T-helper 17 cell (primary cell): ENCODE measurements at regions not wholly inside any gene's neighbourhood (a gene's known extent, or its start where the extent isn't known, plus 50 kb on each side); places are given as distances from the start of the nearest gene placed in this dataset.

Experiments used
- ATAC-seq: fragments of 150-1000 bp; cut with Tn5 transposase; 2 replicates; pipeline ENCODE4 v1.10.0; 2021; ENCODE audit warnings: mild to moderate bottlenecking, moderate library complexity
- DNase-seq, 3 donors: peaks; one replicate each; pipeline versions ENCODE4 v3.0.0 to v3.0.0-alpha.2; 2020 to 2021
- H3K9me3 ChIP-seq: one replicate; pipeline ENCODE4 v1.7.0; 2013; ENCODE audit warnings: low read length, mild to moderate bottlenecking; ENCODE audit not compliant: control insufficient read depth, poor library complexity, severe bottlenecking
- H3K27ac Mint-ChIP-seq: one replicate; pipeline ENCODE4 v1.8.0; 2022; ENCODE audit warnings: mild to moderate bottlenecking, moderate library complexity, mixed read lengths
- H3K27me3 Mint-ChIP-seq: one replicate; pipeline ENCODE4 v1.8.0; 2022; ENCODE audit warnings: mixed read lengths
- H3K36me3 Mint-ChIP-seq: one replicate; pipeline ENCODE4 v1.8.0; 2022; ENCODE audit warnings: low read depth, mixed read lengths
- H3K4me1 Mint-ChIP-seq: one replicate; pipeline ENCODE4 v1.8.0; 2022; ENCODE audit warnings: mild to moderate bottlenecking, mixed read lengths
- H3K4me3 Mint-ChIP-seq: one replicate; pipeline ENCODE4 v1.8.0; 2022; ENCODE audit warnings: mild to moderate bottlenecking, moderate library complexity, mixed read lengths

- H3K36me3 Mint-ChIP-seq, result no peaks in the 10 kb centered on the region
- H3K9me3 ChIP-seq, result no peaks in the 10 kb centered on the region
- H3K27ac Mint-ChIP-seq, result no peak overlapping the region
- ATAC-seq (no peak), DNase-seq (no peak)
- no peak overlapping the region for H3K4me3 Mint-ChIP-seq
- H3K4me1 Mint-ChIP-seq, result no peaks in the 10 kb centered on the region
- H3K27me3 Mint-ChIP-seq, result peaks cover 29% of the 10 kb centered on the region
Observed at GRCh38 chr2:196563876-196564275, 75.6 kb upstream of the CCDC150 start.

GRCh38 chr2:196565106-196565765 lies 74.3 kb upstream of the CCDC150 start:
- Mint-ChIP-seq H3K36me3 (no peaks in the 10 kb centered on the region), H3K4me3 (no peak overlapping the region), H3K27ac (no peak overlapping the region), H3K4me1 (no peaks in the 10 kb centered on the region), H3K27me3 (peaks cover 29% of the 10 kb centered on the region)
- no peaks in the 10 kb centered on the region for H3K9me3 ChIP-seq
- ATAC-seq (no peak), DNase-seq (no peak)

- no peak for DNase-seq
- no peaks in the 10 kb centered on the region for H3K36me3 Mint-ChIP-seq
- peaks cover 32% of the 10 kb centered on the region for H3K27me3 Mint-ChIP-seq
- no peaks in the 10 kb centered on the region for H3K9me3 ChIP-seq
- no peak overlapping the region for H3K27ac Mint-ChIP-seq
- H3K4me1 Mint-ChIP-seq, result no peaks in the 10 kb centered on the region
- H3K4me3 Mint-ChIP-seq, result no peak overlapping the region
- ATAC-seq, result no peak
Observed at GRCh38 chr2:196565982-196566381, 73.5 kb upstream of the CCDC150 start.

- Mint-ChIP-seq H3K27me3 (peaks cover 30% of the 10 kb centered on the region), H3K27ac (no peak overlapping the region), H3K36me3 (no peaks in the 10 kb centered on the region), H3K4me3 (no peak overlapping the region), H3K4me1 (no peaks in the 10 kb centered on the region)
- DNase-seq, result no peak
- ATAC-seq, result no peak
- no peaks in the 10 kb centered on the region for H3K9me3 ChIP-seq
Observed at GRCh38 chr2:196566961-196567666, 72.4 kb upstream of the CCDC150 start.

GRCh38 chr2:196568506-196568905 lies 71.0 kb upstream of the CCDC150 start:
- DNase-seq (no peak), ATAC-seq (no peak)
- no peaks in the 10 kb centered on the region for H3K4me1 Mint-ChIP-seq
- no peaks in the 10 kb centered on the region for H3K36me3 Mint-ChIP-seq
- H3K27me3 Mint-ChIP-seq, result peaks cover 38% of the 10 kb centered on the region
- no peaks in the 10 kb centered on the region for H3K9me3 ChIP-seq
- no peak overlapping the region for H3K4me3 Mint-ChIP-seq
- no peak overlapping the region for H3K27ac Mint-ChIP-seq

GRCh38 chr2:196584903-196585302 lies 54.6 kb upstream of the CCDC150 start:
- Mint-ChIP-seq H3K27ac (no peak overlapping the region), H3K4me1 (no peaks in the 10 kb centered on the region), H3K4me3 (no peak overlapping the region), H3K27me3 (peaks cover 15% of the 10 kb centered on the region), H3K36me3 (no peaks in the 10 kb centered on the region)
- DNase-seq (no peak), ATAC-seq (no peak)
- H3K9me3 ChIP-seq, result peaks cover 6% of the 10 kb centered on the region

GRCh38 chr2:196586511-196586991 lies 53.0 kb upstream of the CCDC150 start:
- H3K9me3 ChIP-seq, result peaks cover 3% of the 10 kb centered on the region
- H3K36me3 Mint-ChIP-seq, result no peaks in the 10 kb centered on the region
- peaks cover 32% of the 10 kb centered on the region for H3K27me3 Mint-ChIP-seq
- no peaks in the 10 kb centered on the region for H3K4me1 Mint-ChIP-seq
- no peak overlapping the region for H3K4me3 Mint-ChIP-seq
- H3K27ac Mint-ChIP-seq, result no peak overlapping the region
- DNase-seq, result no peak
- ATAC-seq, result no peak

- H3K36me3 Mint-ChIP-seq, result no peaks in the 10 kb centered on the region
- no peak overlapping the region for H3K27ac Mint-ChIP-seq
- H3K27me3 Mint-ChIP-seq, result peaks cover 37% of the 10 kb centered on the region
Observed at GRCh38 chr2:196587056-196587455, 52.5 kb upstream of the CCDC150 start.

GRCh38 chr2:196587739-196588138 lies 51.8 kb upstream of the CCDC150 start:
- Mint-ChIP-seq H3K4me1 (peaks cover 4% of the 10 kb centered on the region), H3K27me3 (peaks cover 41% of the 10 kb centered on the region), H3K36me3 (no peaks in the 10 kb centered on the region), H3K27ac (no peak overlapping the region), H3K4me3 (no peak overlapping the region)
- peaks cover 3% of the 10 kb centered on the region for H3K9me3 ChIP-seq
- ATAC-seq, result no peak
- DNase-seq, result no peak

More at GRCh38 chr2:196587056-196587455, 52.5 kb upstream of the CCDC150 start:
- DNase-seq (no peak), ATAC-seq (no peak)
- no peak overlapping the region for H3K4me3 Mint-ChIP-seq
- peaks cover 3% of the 10 kb centered on the region for H3K9me3 ChIP-seq
- peaks cover under 1% of the 10 kb centered on the region for H3K4me1 Mint-ChIP-seq

GRCh38 chr2:196589419-196589818 lies 50.1 kb upstream of the CCDC150 start:
- H3K27ac Mint-ChIP-seq, result no peak overlapping the region
- ATAC-seq (no peak), DNase-seq (no peak)
- H3K9me3 ChIP-seq, result peaks cover 3% of the 10 kb centered on the region
- peaks cover 4% of the 10 kb centered on the region for H3K4me1 Mint-ChIP-seq
- no peaks in the 10 kb centered on the region for H3K36me3 Mint-ChIP-seq
- H3K4me3 Mint-ChIP-seq, result no peak overlapping the region
- peaks cover 46% of the 10 kb centered on the region for H3K27me3 Mint-ChIP-seq
